ENCODE measurements at regions not wholly inside any gene's neighbourhood (a gene's known extent, or its start where the extent isn't known, plus 50 kb on each side); places are given as distances from the start of the nearest gene placed in this dataset.
A peak's percentile ranks its signal among the peaks of the same experiment; 100 is the strongest.

- H3K36me3 Mint-ChIP-seq (ENCODE audit: low read depth, unreplicated experiment), result no peaks in the 10 kb centered on the region
- Histone ChIP-seq H3K9ac (ENCODE audit: low read length) (peak overlapping the region; percentile 58), H3K27ac (ENCODE audit: low read depth, low read length) (peak overlapping the region; percentile 85), H3K27me3 (ENCODE audit: insufficient read depth, low read length) (no peaks in the 10 kb centered on the region), H3K4me1 (ENCODE audit: insufficient read depth, low read length) (peaks cover 5% of the 10 kb centered on the region), H3K36me3 (ENCODE audit: insufficient read depth, low read length) (no peaks in the 10 kb centered on the region), H3K79me2 (ENCODE audit: insufficient read depth, low read length) (no peaks in the 10 kb centered on the region), H4K20me1 (ENCODE audit: insufficient read depth, low read length) (no peaks in the 10 kb centered on the region), H2AFZ (ENCODE audit: low read depth, low read length) (no peak overlapping the region), H3K4me2 (ENCODE audit: low read length) (peak overlapping the region; percentile 61), H3K4me3 (ENCODE audit: insufficient read depth, low read depth, low read length) (no peak overlapping the region), H3K9me3 (ENCODE audit: insufficient read depth, low read depth, low read length) (no peaks in the 10 kb centered on the region)
- peak; percentile 96 for DNase-seq (ENCODE audit: low read depth)
- no peak overlapping the region for H3K4me3 Mint-ChIP-seq (ENCODE audit: unreplicated experiment)
- H3K9me3 Mint-ChIP-seq (ENCODE audit: unreplicated experiment), result no peaks in the 10 kb centered on the region
- H3K4me1 Mint-ChIP-seq (ENCODE audit: low read depth, unreplicated experiment), result peaks cover 31% of the 10 kb centered on the region
- no peak for FAIRE-seq
- peak overlapping the region; percentile 87 for H3K27ac Mint-ChIP-seq (ENCODE audit: unreplicated experiment)
- H3K27me3 Mint-ChIP-seq (ENCODE audit: low read depth, unreplicated experiment), result no peaks in the 10 kb centered on the region
- TF ChIP-seq EZH2 (IDR thresholded peaks at IDR 0.05; ENCODE audit: insufficient read depth, low read length), result no peak
- TF ChIP-seq CTCF (IDR thresholded peaks at IDR 0.05; ENCODE audit: insufficient read depth, low read depth, low read length), result no peak
Measured at GRCh38 chr7:116434820-116435341, 64.7 kb upstream of the CAV2 start.

- no peaks in the 10 kb centered on the region for H3K9me3 Mint-ChIP-seq (ENCODE audit: unreplicated experiment)
- Histone ChIP-seq H3K4me2 (ENCODE audit: low read length) (no peak overlapping the region), H3K36me3 (ENCODE audit: insufficient read depth, low read length) (no peaks in the 10 kb centered on the region), H4K20me1 (ENCODE audit: insufficient read depth, low read length) (no peaks in the 10 kb centered on the region), H3K4me3 (ENCODE audit: insufficient read depth, low read depth, low read length) (no peak overlapping the region), H3K4me1 (ENCODE audit: insufficient read depth, low read length) (peaks cover 5% of the 10 kb centered on the region), H3K27ac (ENCODE audit: low read depth, low read length) (peak overlapping the region; percentile 85), H3K9me3 (ENCODE audit: insufficient read depth, low read depth, low read length) (no peaks in the 10 kb centered on the region), H2AFZ (ENCODE audit: low read depth, low read length) (no peak overlapping the region), H3K79me2 (ENCODE audit: insufficient read depth, low read length) (no peaks in the 10 kb centered on the region), H3K9ac (ENCODE audit: low read length) (no peak overlapping the region), H3K27me3 (ENCODE audit: insufficient read depth, low read length) (no peaks in the 10 kb centered on the region)
- H3K4me3 Mint-ChIP-seq (ENCODE audit: unreplicated experiment), result no peak overlapping the region
- H3K27ac Mint-ChIP-seq (ENCODE audit: unreplicated experiment), result peak overlapping the region; percentile 29
- no peaks in the 10 kb centered on the region for H3K36me3 Mint-ChIP-seq (ENCODE audit: low read depth, unreplicated experiment)
- H3K27me3 Mint-ChIP-seq (ENCODE audit: low read depth, unreplicated experiment), result no peaks in the 10 kb centered on the region
- peaks cover 36% of the 10 kb centered on the region for H3K4me1 Mint-ChIP-seq (ENCODE audit: low read depth, unreplicated experiment)
- TF ChIP-seq CTCF (IDR thresholded peaks at IDR 0.05; ENCODE audit: insufficient read depth, low read depth, low read length) (no peak), EZH2 (IDR thresholded peaks at IDR 0.05; ENCODE audit: insufficient read depth, low read length) (no peak)
- peak; percentile 63 for DNase-seq (ENCODE audit: low read depth)
- no peak for FAIRE-seq
Measured at GRCh38 chr7:116436305-116436826, 63.2 kb upstream of the CAV2 start.

GRCh38 chr7:116438267-116438666 is 61.3 kb upstream of the CAV2 start:
- DNase-seq (ENCODE audit: low read depth) (no peak), FAIRE-seq (no peak)
- Histone ChIP-seq H3K4me3 (ENCODE audit: insufficient read depth, low read depth, low read length) (no peak overlapping the region), H3K9me3 (ENCODE audit: insufficient read depth, low read depth, low read length) (no peaks in the 10 kb centered on the region), H3K9ac (ENCODE audit: low read length) (no peak overlapping the region), H3K27me3 (ENCODE audit: insufficient read depth, low read length) (no peaks in the 10 kb centered on the region), H3K36me3 (ENCODE audit: insufficient read depth, low read length) (no peaks in the 10 kb centered on the region), H3K4me1 (ENCODE audit: insufficient read depth, low read length) (peaks cover 6% of the 10 kb centered on the region), H3K27ac (ENCODE audit: low read depth, low read length) (no peak overlapping the region), H3K79me2 (ENCODE audit: insufficient read depth, low read length) (no peaks in the 10 kb centered on the region), H3K4me2 (ENCODE audit: low read length) (no peak overlapping the region), H2AFZ (ENCODE audit: low read depth, low read length) (no peak overlapping the region), H4K20me1 (ENCODE audit: insufficient read depth, low read length) (no peaks in the 10 kb centered on the region)
- no peaks in the 10 kb centered on the region for H3K27me3 Mint-ChIP-seq (ENCODE audit: low read depth, unreplicated experiment)
- H3K27ac Mint-ChIP-seq (ENCODE audit: unreplicated experiment), result no peak overlapping the region
- H3K4me3 Mint-ChIP-seq (ENCODE audit: unreplicated experiment), result no peak overlapping the region
- no peaks in the 10 kb centered on the region for H3K9me3 Mint-ChIP-seq (ENCODE audit: unreplicated experiment)
- peaks cover 32% of the 10 kb centered on the region for H3K4me1 Mint-ChIP-seq (ENCODE audit: low read depth, unreplicated experiment)
- TF ChIP-seq CTCF (IDR thresholded peaks at IDR 0.05; ENCODE audit: insufficient read depth, low read depth, low read length) (no peak), EZH2 (IDR thresholded peaks at IDR 0.05; ENCODE audit: insufficient read depth, low read length) (no peak)
- no peaks in the 10 kb centered on the region for H3K36me3 Mint-ChIP-seq (ENCODE audit: low read depth, unreplicated experiment)
